Mucosa of descending colon (tissue), 3 donors: ENCODE measurements at regions not wholly inside any gene's neighbourhood (a gene's known extent, or its start where the extent isn't known, plus 50 kb on each side); places are given as distances from the start of the nearest gene placed in this dataset.

ENCODE experiments used
- ATAC-seq: fragments of 200-7000 bp; cut with Tn5 transposase; one replicate; pipeline ENCODE4 v1.9.1; 2020; ENCODE audit warnings: mild to moderate bottlenecking, moderate library complexity
- DNase-seq, 3 donors: peaks; one replicate each; pipeline ENCODE4 v3.0.0-alpha.2; 2020
- H3K36me3 ChIP-seq: fragments of 200-600 bp; one replicate; pipeline ENCODE4 v1.8.0; 2021; ENCODE audit warnings: low read depth, mild to moderate bottlenecking
- H3K4me1 ChIP-seq: fragments of 200-600 bp; one replicate; pipeline ENCODE4 v1.8.0; 2021; ENCODE audit warnings: low read depth, mild to moderate bottlenecking
- H3K4me3 ChIP-seq: fragments of 200-600 bp; one replicate; pipeline ENCODE4 v1.8.0; 2021; ENCODE audit warnings: mild to moderate bottlenecking
- H3K9me3 ChIP-seq: fragments of 200-600 bp; one replicate; pipeline ENCODE4 v1.8.0; 2021; ENCODE audit warnings: mild to moderate bottlenecking
- CTCF ChIP-seq: fragments of 200-600 bp; IDR thresholded peaks from one replicate; pipeline ENCODE4 v1.8.0; 2022; ENCODE audit warnings: antibody characterized with exemption, mild to moderate bottlenecking
- intact Hi-C, 2 donors: fragments of 100-400 bp; cut with DNase I in 1 of 2; cut with micrococcal nuclease in 1 of 2; formaldehyde crosslinking; loops; one replicate each; pipeline versions ENCODE4 v1.11.0 to v1.11.1; 2022; cut with DNase I, micrococcal nuclease
- donor health status: DM: no; HTN: no; CAD: no; lungs with moderate emphysema.
- donor health status: DM: no; HTN: no; CAD: no.
- donor health status: DM: no; HTN: yes; CAD: no.

GRCh38 chr18:45526114-45526841 is 89.0 kb upstream of the SLC14A2 start:
- Histone ChIP-seq H3K9me3 (no peaks in the 10 kb centered on the region), H3K4me3 (no peak overlapping the region), H3K4me1 (no peaks in the 10 kb centered on the region), H3K36me3 (no peaks in the 10 kb centered on the region)
- ATAC-seq = no peak
- DNase-seq = no peak
- TF ChIP-seq CTCF = no peak
- intact Hi-C loops = no loop called here

GRCh38 chr18:45527891-45528290 is 87.4 kb upstream of the SLC14A2 start:
- intact Hi-C loops = no loop called here
- no peak overlapping the region for H3K4me3 ChIP-seq
- no peak for DNase-seq
- H3K9me3 ChIP-seq = peaks cover 1% of the 10 kb centered on the region
- H3K36me3 ChIP-seq = no peaks in the 10 kb centered on the region
- TF ChIP-seq CTCF = no peak
- no peaks in the 10 kb centered on the region for H3K4me1 ChIP-seq
- no peak for ATAC-seq

- Histone ChIP-seq H3K36me3 (no peaks in the 10 kb centered on the region), H3K4me3 (no peak overlapping the region), H3K9me3 (peaks cover 1% of the 10 kb centered on the region), H3K4me1 (no peaks in the 10 kb centered on the region)
- no peak for DNase-seq
- ATAC-seq = no peak
- intact Hi-C loops = no loop called here
- no peak for TF ChIP-seq CTCF
Measured at GRCh38 chr18:45528712-45529336, 86.5 kb upstream of the SLC14A2 start.

DNA sequence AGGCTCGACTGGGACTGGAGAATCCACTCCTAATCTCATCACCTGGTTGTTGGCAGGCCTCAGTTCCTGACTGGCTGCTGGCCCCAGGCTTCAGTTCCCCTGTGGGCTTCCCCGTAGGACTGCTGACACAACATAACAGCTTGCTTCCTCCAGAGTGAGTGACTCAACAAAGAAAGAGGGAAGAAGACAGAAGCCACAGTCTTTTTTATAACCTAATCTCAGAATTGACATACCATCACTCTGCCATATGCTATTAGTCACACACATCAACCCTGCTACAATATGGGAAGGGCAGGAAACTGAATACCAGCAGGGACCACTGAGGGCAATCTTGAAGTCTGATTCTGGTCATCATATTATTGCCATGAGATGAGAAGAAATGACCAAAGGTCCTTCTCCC is 76.8 kb upstream of the SLC14A2 start:
- no peaks in the 10 kb centered on the region for H3K36me3 ChIP-seq
- intact Hi-C loops = no loop called here
- no peak for ATAC-seq
- no peak for DNase-seq
- TF ChIP-seq CTCF = no peak
- H3K4me1 ChIP-seq = no peaks in the 10 kb centered on the region
- H3K9me3 ChIP-seq = no peaks in the 10 kb centered on the region
- H3K4me3 ChIP-seq = no peak overlapping the region

GRCh38 chr18:45539491-45539891 is 75.8 kb upstream of the SLC14A2 start:
- no peak overlapping the region for H3K4me3 ChIP-seq
- H3K36me3 ChIP-seq = no peaks in the 10 kb centered on the region
- DNase-seq (no peak), ATAC-seq (no peak)
- no peaks in the 10 kb centered on the region for H3K4me1 ChIP-seq
- H3K9me3 ChIP-seq = no peaks in the 10 kb centered on the region
- intact Hi-C loops = no loop called here
- TF ChIP-seq CTCF = no peak
